Testis (tissue), 2 donors: ENCODE measurements at regions not wholly inside any gene's neighbourhood (a gene's known extent, or its start where the extent isn't known, plus 50 kb on each side); places are given as distances from the start of the nearest gene placed in this dataset.

Source experiments
- DNase-seq: peaks from one replicate; pipeline ENCODE4 v3.0.0-alpha.2; 2019
- H3K27ac ChIP-seq, 2 donors: fragments of 200-600 bp; sonication (generic); one replicate each; pipeline ENCODE4 v1.5.1; 2019
- H3K27me3 ChIP-seq: fragments of 200-600 bp; sonication (generic); one replicate; pipeline ENCODE4 v1.5.1; 2019
- H3K36me3 ChIP-seq: fragments of 200-600 bp; sonication (generic); one replicate; pipeline ENCODE4 v1.5.1; 2017; ENCODE audit warnings: low read depth; ENCODE audit errors: missing control alignments
- H3K4me1 ChIP-seq: fragments of 200-600 bp; sonication (generic); one replicate; pipeline ENCODE4 v1.5.1; 2019
- H3K4me3 ChIP-seq, 2 donors: fragments of 200-600 bp; sonication (generic); one replicate each; pipeline ENCODE4 v1.5.1; 2017 to 2019
- H3K9me3 ChIP-seq: fragments of 200-600 bp; sonication (generic); one replicate; pipeline ENCODE4 v1.5.1; 2017
- CTCF ChIP-seq, 3 experiments: fragments of 450-650 bp in 2 of 3; fragments of 200-600 bp in 1 of 3; sonication (generic) in 1 of 3; IDR thresholded peaks; one replicate each; pipeline ENCODE4 v1.5.1; 2016 to 2019; ENCODE audit warnings: antibody characterized with exemption in 3 of 3, mild to moderate bottlenecking in 2 of 3, moderate library complexity in 1 of 3
- POLR2A ChIP-seq: fragments of 450-650 bp; IDR thresholded peaks from one replicate; pipeline ENCODE4 v1.6.1; 2017; ENCODE audit warnings: antibody characterized with exemption, mild to moderate bottlenecking, moderate library complexity
- WGBS, 2 donors: methylation state at CpG; one replicate each; pipeline ENCODE4 v1.1.5; 2018; 5-methylcytosine and 5-hydroxymethylcytosine counted together
- intact Hi-C: fragments of 100-400 bp; cut with DNase I; formaldehyde crosslinking; loops from one replicate; pipeline ENCODE4 v1.15.1; 2023; ENCODE audit warnings: low total_unique reads

DNA sequence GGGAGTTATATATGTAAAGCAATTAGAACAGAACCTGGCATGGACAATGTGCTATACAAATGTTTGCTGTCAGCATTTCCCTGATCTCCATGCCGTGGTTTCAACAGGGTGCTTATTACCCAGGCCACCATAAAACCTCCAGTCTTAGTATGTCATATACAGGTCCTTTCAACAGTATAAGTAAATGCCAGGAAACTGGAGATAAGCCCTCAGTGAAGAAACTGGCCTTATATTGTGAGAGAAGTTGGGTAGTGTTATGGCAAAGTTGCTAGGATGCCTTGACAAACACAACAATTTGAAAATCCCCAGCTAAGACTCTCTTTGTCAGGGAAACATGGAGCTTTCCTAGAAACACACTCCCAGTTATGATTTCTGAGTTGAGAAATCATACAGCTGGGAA, 850.2 kb upstream of the ADAMTS5 start:
- DNase-seq, result no peak
- Histone ChIP-seq H3K4me3 (no peak overlapping the region), H3K27ac (no peak overlapping the region), H3K36me3 (no peaks in the 10 kb centered on the region), H3K4me1 (no peaks in the 10 kb centered on the region), H3K9me3 (no peaks in the 10 kb centered on the region), H3K27me3 (no peaks in the 10 kb centered on the region)
- intact Hi-C loops, result no loop called here
- TF ChIP-seq CTCF (IDR thresholded peaks at IDR 0.05) (no peak), POLR2A (no peak)
- 70 to 77% methylated on average over 1 of the region's 1 CpG for WGBS, 2 donors

- no peak overlapping the region for H3K4me3 ChIP-seq
- intact Hi-C loops, result no loop called here
- no peak overlapping the region for H3K27ac ChIP-seq
- WGBS, 2 donors, result 75 to 77% methylated on average over 4 of the region's 4 CpGs
- no peak for DNase-seq
- H3K36me3 ChIP-seq, result no peaks in the 10 kb centered on the region
- no peaks in the 10 kb centered on the region for H3K27me3 ChIP-seq
- no peak for TF ChIP-seq POLR2A
- H3K9me3 ChIP-seq, result no peaks in the 10 kb centered on the region
- no peaks in the 10 kb centered on the region for H3K4me1 ChIP-seq
Measured at GRCh38 chr21:27816301-27816700, 849.4 kb upstream of the ADAMTS5 start.

DNA sequence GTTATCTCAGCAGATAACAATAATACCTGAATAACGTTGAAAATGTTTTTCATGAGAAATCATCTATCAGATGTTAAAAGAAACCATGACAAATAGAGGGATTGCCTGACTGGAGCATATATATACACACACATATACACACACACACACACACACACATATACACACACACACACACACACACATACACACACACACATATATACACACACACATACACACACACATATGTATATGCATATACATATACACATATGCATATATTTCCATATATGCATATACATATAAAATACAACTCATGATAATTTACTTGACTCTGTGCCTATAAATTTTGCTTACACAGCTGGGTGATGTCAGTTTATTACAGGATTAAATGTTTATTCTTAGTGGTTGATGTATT, 847.3 kb upstream of the ADAMTS5 start:
- WGBS, 2 donors, result 42 to 47% methylated on average over 1 of the region's 1 CpG
- intact Hi-C loops, result no loop called here
- no peaks in the 10 kb centered on the region for H3K27me3 ChIP-seq
- no peak for DNase-seq
- no peak overlapping the region for H3K27ac ChIP-seq
- no peaks in the 10 kb centered on the region for H3K9me3 ChIP-seq
- H3K4me3 ChIP-seq, result no peak overlapping the region
- TF ChIP-seq POLR2A, result no peak
- TF ChIP-seq CTCF (IDR thresholded peaks at IDR 0.05), result no peak
- no peaks in the 10 kb centered on the region for H3K4me1 ChIP-seq
- no peaks in the 10 kb centered on the region for H3K36me3 ChIP-seq

DNA sequence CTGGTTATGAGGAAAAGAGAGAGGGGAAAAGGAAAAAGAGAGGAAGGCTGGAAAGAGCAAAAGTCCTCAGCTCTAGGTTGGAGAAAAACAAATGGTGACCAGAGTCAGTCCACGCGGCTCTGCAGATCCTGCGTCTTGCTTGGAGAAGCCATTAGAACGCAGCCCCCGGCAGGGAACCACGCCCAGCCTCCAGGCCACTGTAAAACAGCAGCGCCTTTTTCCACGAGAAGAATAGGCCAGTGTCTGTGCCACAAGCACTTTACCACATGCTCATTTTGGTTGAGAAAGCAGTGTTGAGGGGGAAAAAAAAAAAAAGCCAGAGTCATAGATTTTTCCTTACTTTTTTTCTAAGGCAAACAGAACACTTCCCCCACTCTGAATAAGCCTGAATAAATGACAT, 846.9 kb upstream of the ADAMTS5 start:
- Histone ChIP-seq H3K4me3 (no peak overlapping the region), H3K27ac (no peak overlapping the region), H3K36me3 (no peaks in the 10 kb centered on the region), H3K27me3 (no peaks in the 10 kb centered on the region), H3K4me1 (no peaks in the 10 kb centered on the region), H3K9me3 (no peaks in the 10 kb centered on the region)
- no peak for TF ChIP-seq POLR2A
- no peak for TF ChIP-seq CTCF (IDR thresholded peaks at IDR 0.05)
- intact Hi-C loops, result no loop called here
- DNase-seq, result no peak
- 73 to 80% methylated on average over 8 of the region's 8 CpGs for WGBS, 2 donors

DNA sequence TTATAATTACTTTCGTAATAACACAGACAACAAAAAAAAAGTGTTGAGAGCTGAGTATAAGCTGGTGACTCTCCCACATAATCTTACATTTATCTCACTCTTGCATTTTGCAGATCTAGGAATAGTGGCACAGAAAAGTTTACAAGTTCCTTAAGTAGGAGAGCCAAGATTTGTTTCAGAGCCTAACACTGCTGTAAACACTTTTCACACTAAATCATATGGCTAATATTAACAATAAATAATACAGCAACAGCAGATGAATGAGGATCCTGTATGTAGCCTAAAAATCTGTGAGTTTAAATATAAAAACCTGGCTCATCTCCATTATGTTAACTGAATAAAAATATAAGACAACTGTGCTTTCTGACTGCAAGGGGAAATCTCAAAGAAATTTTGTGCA, 846.5 kb upstream of the ADAMTS5 start:
- Histone ChIP-seq H3K27ac (no peak overlapping the region), H3K36me3 (no peaks in the 10 kb centered on the region), H3K27me3 (no peaks in the 10 kb centered on the region), H3K4me1 (no peaks in the 10 kb centered on the region), H3K4me3 (no peak overlapping the region), H3K9me3 (no peaks in the 10 kb centered on the region)
- intact Hi-C loops, result no loop called here
- DNase-seq, result no peak
- TF ChIP-seq CTCF (IDR thresholded peaks at IDR 0.05) (no peak), POLR2A (no peak)
- WGBS, 2 donors, result 94 to 95% methylated on average over 1 of the region's 1 CpG
